GM19023 (cell line): ENCODE measurements at regions not wholly inside any gene's neighbourhood (a gene's known extent, or its start where the extent isn't known, plus 50 kb on each side); places are given as distances from the start of the nearest gene placed in this dataset.
"Not testable (repeated sequence)": the region's sequence is repeated elsewhere in the genome, so short reads cannot be mapped to it uniquely, and the experiment has no call there.

Source experiments
- ATAC-seq: cut with Tn5 transposase; IDR thresholded peaks from one replicate; pipeline ENCODE4 v1.9.1; 2021; ENCODE audit warnings: mild to moderate bottlenecking, moderate library complexity; ENCODE audit not compliant: unreplicated experiment

- no peak for ATAC-seq
Observed at GRCh38 chr14:47935332-47935731, 259.9 kb upstream of the MDGA2 start.

- no peak for ATAC-seq
Observed at GRCh38 chr14:47929334-47929733, 253.9 kb upstream of the MDGA2 start.

GRCh38 chr14:47921133-47921532, 245.7 kb upstream of the MDGA2 start:
- no peak for ATAC-seq

GRCh38 chr14:47919997-47920396, 244.6 kb upstream of the MDGA2 start:
- no peak for ATAC-seq

GRCh38 chr14:47919334-47919846, 244.0 kb upstream of the MDGA2 start:
- ATAC-seq, result no peak

GRCh38 chr14:47917344-47917954, 242.0 kb upstream of the MDGA2 start:
- no peak for ATAC-seq

- not testable (repeated sequence) for ATAC-seq
Observed at GRCh38 chr14:47901141-47901540, 225.7 kb upstream of the MDGA2 start.

- ATAC-seq, result no peak
Observed at GRCh38 chr14:47899685-47900084, 224.3 kb upstream of the MDGA2 start.

- no peak for ATAC-seq
Observed at GRCh38 chr14:47874350-47874749, 198.9 kb upstream of the MDGA2 start.

- no peak for ATAC-seq
Observed at GRCh38 chr14:47872588-47872987, 197.2 kb upstream of the MDGA2 start.

- no peak for ATAC-seq
Observed at GRCh38 chr14:47863441-47863840, 188.0 kb upstream of the MDGA2 start.

GRCh38 chr14:47857646-47858045, 182.2 kb upstream of the MDGA2 start:
- no peak for ATAC-seq

- ATAC-seq, result no peak
Observed at GRCh38 chr14:47852278-47852677, 176.9 kb upstream of the MDGA2 start.

- ATAC-seq, result no peak
Observed at GRCh38 chr14:47846008-47846407, 170.6 kb upstream of the MDGA2 start.

- no peak for ATAC-seq
Observed at GRCh38 chr14:47843236-47843635, 167.8 kb upstream of the MDGA2 start.

- ATAC-seq, result no peak
Observed at GRCh38 chr14:47833011-47833410, 157.6 kb upstream of the MDGA2 start.

GRCh38 chr14:47826809-47827208, 151.4 kb upstream of the MDGA2 start:
- ATAC-seq, result no peak

GRCh38 chr14:47822326-47822725, 146.9 kb upstream of the MDGA2 start:
- ATAC-seq, result no peak

GRCh38 chr14:47821135-47821534, 145.7 kb upstream of the MDGA2 start:
- ATAC-seq, result no peak

- ATAC-seq, result no peak
Observed at GRCh38 chr14:47790477-47790876, 115.1 kb upstream of the MDGA2 start.

- ATAC-seq, result no peak
Observed at GRCh38 chr14:47785058-47785457, 109.7 kb upstream of the MDGA2 start.

GRCh38 chr14:47778631-47779030, 103.2 kb upstream of the MDGA2 start:
- no peak for ATAC-seq

- ATAC-seq, result no peak
Observed at GRCh38 chr14:47772652-47773051, 97.2 kb upstream of the MDGA2 start.
